HepG2 (cell line): ENCODE measurements at regions not wholly inside any gene's neighbourhood (a gene's known extent, or its start where the extent isn't known, plus 50 kb on each side); places are given as distances from the start of the nearest gene placed in this dataset.

Experiments used
- GLI4 ChIP-seq: sonication (generic); formaldehyde crosslinking; IDR thresholded peaks from 2 replicates; pipeline ENCODE4 v1.5.1; 2020; ENCODE audit warnings: missing genetic modification reagents, mild to moderate bottlenecking, moderate library complexity, borderline replicate concordance
- GTF2F1 ChIP-seq: fragments of 150-350 bp; IDR thresholded peaks from 2 replicates; pipeline ENCODE4 v1.6.1; 2014; ENCODE audit warnings: low read length
- NFKBIZ ChIP-seq: IDR thresholded peaks from 2 replicates; pipeline ENCODE4 v1.6.1; 2018; ENCODE audit warnings: missing genetic modification reagents, missing compliant biosample characterization

- TF ChIP-seq GLI4 (CRISPR knock-in tag) (no peak), GTF2F1 (no peak), NFKBIZ (CRISPR knock-in tag) (no peak)
Measured at GRCh38 chr9:74431467-74431866, 65.7 kb upstream of the RORB start.
